SU-DHL-6 (cell line): ENCODE measurements at regions not wholly inside any gene's neighbourhood (a gene's known extent, or its start where the extent isn't known, plus 50 kb on each side); places are given as distances from the start of the nearest gene placed in this dataset.
"Not testable (repeated sequence)": the region's sequence is repeated elsewhere in the genome, so short reads cannot be mapped to it uniquely, and the experiment has no call there.

ENCODE experiments used
- H2AFZ ChIP-seq: fragments of 200-600 bp; sonication (generic); 2 replicates; pipeline ENCODE4 v1.6.1; 2014; ENCODE audit warnings: low read depth, mild to moderate bottlenecking, moderate library complexity, mixed read lengths, antibody characterized with exemption, low read length; ENCODE audit not compliant: severe bottlenecking
- H3F3A ChIP-seq: fragments of 200-600 bp; shearing (Covaris generic); 2 replicates; pipeline ENCODE4 v1.6.0; 2016; ENCODE audit warnings: antibody characterized with exemption, mild to moderate bottlenecking; ENCODE audit not compliant: insufficient read depth
- H3K27ac ChIP-seq: fragments of 200-600 bp; sonication (generic); 2 replicates; pipeline ENCODE4 v1.5.1; 2016; ENCODE audit warnings: low read depth, mild to moderate bottlenecking, low read length, moderate library complexity, mixed read lengths
- H3K27me3 ChIP-seq: fragments of 200-600 bp; sonication (generic), shearing (Covaris generic); 2 replicates; pipeline ENCODE4 v1.6.0; 2014; ENCODE audit warnings: mild to moderate bottlenecking, low read length
- H3K36me3 ChIP-seq: fragments of 200-600 bp; sonication (generic); 2 replicates; pipeline ENCODE4 v1.6.1; 2014; ENCODE audit warnings: mild to moderate bottlenecking, low read length, mixed read lengths
- H3K4me2 ChIP-seq: fragments of 300-600, 200-600 bp; shearing (Covaris generic), sonication (generic); 2 replicates; pipeline ENCODE4 v1.6.0; 2014; ENCODE audit warnings: low read length, low read depth, mild to moderate bottlenecking; ENCODE audit not compliant: poor library complexity, severe bottlenecking
- H3K4me3 ChIP-seq: fragments of 200-600 bp; sonication (generic); 2 replicates; pipeline ENCODE4 v1.5.1; 2014; ENCODE audit warnings: antibody characterized with exemption, low read length, mild to moderate bottlenecking, mixed read lengths; ENCODE audit not compliant: insufficient read depth, poor library complexity, severe bottlenecking
- H3K79me2 ChIP-seq: fragments of 200-600 bp; sonication (generic); 2 replicates; pipeline ENCODE4 v1.6.1; 2014; ENCODE audit warnings: mild to moderate bottlenecking, low read length, moderate library complexity; ENCODE audit not compliant: insufficient read depth
- H3K9ac ChIP-seq: fragments of 200-600 bp; sonication (generic); 2 replicates; pipeline ENCODE4 v1.7.0; 2014; ENCODE audit warnings: mild to moderate bottlenecking, low read length
- H3K9me2 ChIP-seq: fragments of 200-600 bp; sonication (generic); replicated peaks from 2 replicates; pipeline ENCODE4 v1.6.1; 2014; ENCODE audit warnings: low read length; ENCODE audit not compliant: insufficient read depth
- H3K9me3 ChIP-seq: fragments of 200-600 bp; sonication (generic); 2 replicates; pipeline ENCODE4 v1.6.1; 2014; ENCODE audit warnings: low read length, mixed read lengths; ENCODE audit not compliant: insufficient read depth
- H4K20me1 ChIP-seq: fragments of 200-600 bp; sonication (generic); 2 replicates; pipeline ENCODE4 v1.6.1; 2014; ENCODE audit warnings: low read depth, mild to moderate bottlenecking, antibody characterized with exemption, low read length, moderate library complexity, mixed read lengths
- CTCF ChIP-seq: fragments of 200-600 bp; sonication (generic); IDR thresholded peaks from one replicate; pipeline ENCODE4 v1.5.1; 2017; ENCODE audit warnings: antibody characterized with exemption, mild to moderate bottlenecking, low read length, moderate library complexity; ENCODE audit not compliant: insufficient read depth, poor library complexity, severe bottlenecking

- H3K4me3 ChIP-seq, H3K27ac ChIP-seq, H4K20me1 ChIP-seq, H3K9me2 ChIP-seq, H3K27me3 ChIP-seq, H3F3A ChIP-seq, H3K9me3 ChIP-seq, H3K4me2 ChIP-seq, H3K36me3 ChIP-seq, H3K9ac ChIP-seq, H3K79me2 ChIP-seq, H2AFZ ChIP-seq: not testable (repeated sequence)
These were observed 286.3 kb upstream of the DPP6 start for GRCh38 chr7:153765869-153766268.

DNA sequence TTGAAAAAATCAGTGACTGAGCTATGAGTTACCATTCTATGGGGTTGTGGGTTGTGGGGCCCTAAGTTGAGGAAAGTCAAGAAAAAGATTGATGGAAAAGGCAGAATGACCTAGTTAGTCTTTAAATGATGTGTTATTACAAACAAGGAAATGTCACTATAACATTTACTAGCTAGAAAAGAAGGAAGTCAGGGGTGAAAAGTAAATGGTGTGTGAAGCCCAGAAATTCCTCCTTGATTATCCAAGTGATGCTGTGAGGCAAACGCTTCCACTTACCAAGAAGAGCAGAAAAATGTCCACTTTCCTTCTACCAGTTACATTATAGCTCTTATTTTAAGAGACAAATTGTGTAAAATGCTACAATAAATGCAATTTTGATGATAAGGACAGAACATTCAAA lies 285.3 kb upstream of the DPP6 start:
- not testable (repeated sequence) for H3K36me3 ChIP-seq, H3K4me2 ChIP-seq, H3K9me3 ChIP-seq, H2AFZ ChIP-seq, H3K27me3 ChIP-seq, H3F3A ChIP-seq, H3K9ac ChIP-seq, H4K20me1 ChIP-seq, H3K27ac ChIP-seq, H3K9me2 ChIP-seq, H3K79me2 ChIP-seq, H3K4me3 ChIP-seq

DNA sequence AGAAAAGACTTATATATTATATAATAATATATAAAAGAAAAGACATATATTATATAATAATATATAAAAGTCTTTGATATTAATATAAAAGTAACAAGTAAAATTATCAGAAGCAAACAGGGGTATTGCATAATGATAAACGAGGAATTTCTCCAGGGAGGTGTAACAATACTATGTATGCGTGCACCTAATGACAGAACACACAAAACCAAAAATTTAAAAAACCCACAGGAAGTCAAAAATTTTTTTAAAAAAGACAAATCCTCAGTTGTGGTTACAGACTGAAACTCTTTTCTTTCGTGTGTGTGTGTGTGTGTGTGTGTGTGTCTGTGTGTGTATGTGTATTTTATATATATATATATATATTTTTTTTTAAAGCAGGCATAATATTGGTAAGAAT lies 279.2 kb upstream of the DPP6 start:
- H3K9ac ChIP-seq = no peak overlapping the region

GRCh38 chr7:153776940-153777339 lies 275.3 kb upstream of the DPP6 start:
- H3K4me3 ChIP-seq, H3K79me2 ChIP-seq, H4K20me1 ChIP-seq, H3K9me2 ChIP-seq, H3K9ac ChIP-seq, H3K4me2 ChIP-seq, H2AFZ ChIP-seq, H3K36me3 ChIP-seq, H3K9me3 ChIP-seq, H3K27ac ChIP-seq, H3K27me3 ChIP-seq, H3F3A ChIP-seq: not testable (repeated sequence)

More for the DNA sequence above, 279.2 kb upstream of the DPP6 start:
- no peaks in the 10 kb centered on the region for H4K20me1 ChIP-seq
- no peak overlapping the region for H3K4me3 ChIP-seq
- H3K9me3 ChIP-seq = no peaks in the 10 kb centered on the region
- H3K4me2 ChIP-seq = no peak overlapping the region
- no peaks in the 10 kb centered on the region for H3F3A ChIP-seq
- H3K27ac ChIP-seq = no peak overlapping the region
- TF ChIP-seq CTCF = no peak
- H2AFZ ChIP-seq = no peak overlapping the region
- no peaks in the 10 kb centered on the region for H3K79me2 ChIP-seq
- H3K27me3 ChIP-seq = no peaks in the 10 kb centered on the region
- H3K9me2 ChIP-seq = no peaks in the 10 kb centered on the region
- no peaks in the 10 kb centered on the region for H3K36me3 ChIP-seq

DNA sequence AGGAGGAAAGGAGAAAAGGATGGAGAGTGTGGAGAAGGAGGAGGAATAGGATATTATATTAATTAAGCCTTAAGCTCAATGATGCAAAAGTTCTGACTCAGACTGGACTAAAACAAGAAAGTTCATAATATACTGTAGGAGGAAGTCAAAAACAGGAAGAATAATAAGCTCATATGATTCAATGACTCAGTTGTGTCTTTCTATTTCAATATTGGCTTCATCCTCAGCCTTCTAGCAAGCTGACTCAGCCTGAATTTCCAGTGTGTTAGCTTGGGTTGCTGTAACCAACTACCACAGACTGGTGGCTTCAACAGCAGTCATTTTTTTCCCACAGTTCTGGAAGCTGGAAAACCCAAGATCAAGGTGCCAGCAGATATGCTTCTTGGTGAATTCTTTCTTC lies 254.8 kb upstream of the DPP6 start:
- H3K9ac ChIP-seq, H3F3A ChIP-seq, H3K27ac ChIP-seq, H4K20me1 ChIP-seq, H3K79me2 ChIP-seq, H3K4me2 ChIP-seq, H3K4me3 ChIP-seq, H3K36me3 ChIP-seq, H2AFZ ChIP-seq, H3K9me3 ChIP-seq, H3K27me3 ChIP-seq, H3K9me2 ChIP-seq: not testable (repeated sequence)
